NCI-H526 (cell line): ENCODE measurements at regions not wholly inside any gene's neighbourhood (a gene's known extent, or its start where the extent isn't known, plus 50 kb on each side); places are given as distances from the start of the nearest gene placed in this dataset.
"Not testable (repeated sequence)": the region's sequence is repeated elsewhere in the genome, so short reads cannot be mapped to it uniquely, and the experiment has no call there.

Experiments
- DNase-seq, 2 experiments: peaks; one replicate each; lab custom pipeline; 2025; lab: John Stamatoyannopoulos, UW

DNA sequence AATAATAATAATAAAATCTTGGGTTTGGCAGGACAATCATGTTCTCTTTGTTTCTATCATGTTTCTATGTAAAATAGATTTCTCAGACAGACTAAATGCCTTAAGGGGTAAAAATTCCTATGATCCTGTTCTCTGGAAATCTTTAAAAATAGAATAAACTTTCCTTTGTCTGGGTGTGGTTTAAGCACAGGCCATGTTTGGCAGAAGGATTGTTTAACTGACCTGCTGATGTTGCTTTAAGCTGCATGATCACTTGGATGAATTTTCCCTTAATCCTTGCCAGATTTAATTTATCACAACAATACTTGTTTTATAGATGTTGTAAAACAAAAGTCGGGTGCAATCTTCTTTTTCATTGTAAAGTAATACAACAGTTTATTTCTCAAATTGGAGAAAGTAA is 341.7 kb upstream of the FAT1 start:
- no peak for DNase-seq

DNA sequence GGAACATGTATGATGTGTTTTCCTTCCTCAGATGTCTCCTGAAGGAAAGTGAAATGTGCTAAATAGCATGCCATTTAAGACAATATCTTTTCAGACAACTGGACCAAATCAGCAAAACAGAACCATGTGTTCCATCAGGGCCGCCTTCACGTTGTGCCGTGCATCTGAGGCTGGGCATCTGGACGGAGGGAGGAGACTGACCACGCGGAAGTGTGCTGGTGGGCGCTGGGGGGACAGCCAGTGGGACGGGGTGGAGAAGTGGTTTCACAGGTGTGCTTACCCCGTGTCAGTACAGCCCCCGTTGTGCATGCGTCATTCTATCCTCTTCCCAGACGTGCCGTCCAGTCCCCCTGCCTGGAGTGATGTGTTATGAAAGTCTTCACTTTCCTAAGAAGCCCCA is 342.1 kb upstream of the FAT1 start:
- no peak for DNase-seq

DNA sequence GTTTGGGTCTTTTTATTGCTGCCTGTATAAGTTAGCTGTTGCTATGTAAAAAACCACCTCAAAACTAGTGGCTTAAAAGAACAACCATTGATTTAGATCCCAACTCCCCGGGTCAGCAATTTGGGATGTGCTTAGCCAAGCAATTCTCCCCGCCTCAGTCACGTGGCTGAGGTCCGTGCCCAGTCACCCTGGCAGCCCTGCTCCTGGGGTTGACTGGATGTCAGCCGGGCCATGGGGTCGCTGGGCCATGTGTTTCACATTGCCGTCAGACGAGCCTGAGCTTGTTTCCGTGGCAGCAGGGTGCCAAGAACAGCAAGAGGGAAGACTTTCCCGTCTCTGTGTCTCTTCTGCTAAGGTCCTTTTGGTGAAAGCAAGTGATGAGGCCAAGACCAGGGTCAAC is 345.7 kb upstream of the FAT1 start:
- DNase-seq, result no peak

DNA sequence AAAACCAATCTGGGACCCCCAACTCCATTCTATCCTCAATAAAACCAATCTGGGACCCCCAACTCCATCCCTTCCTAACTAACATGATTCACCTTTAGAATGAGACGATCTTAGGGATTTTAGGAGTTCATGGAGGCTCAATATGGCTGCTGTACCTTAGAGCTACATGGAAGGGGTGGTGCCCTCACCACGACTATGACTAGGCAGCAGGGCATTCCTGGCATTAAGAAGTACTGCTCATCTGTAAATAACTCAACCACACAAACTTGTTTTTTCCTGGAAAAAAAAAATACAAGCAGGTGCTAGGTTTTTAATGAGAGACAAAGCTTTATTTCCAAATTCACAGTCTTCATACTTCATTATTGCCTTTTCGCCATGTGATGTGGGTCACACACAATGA is 346.5 kb upstream of the FAT1 start:
- DNase-seq, result no peak

DNA sequence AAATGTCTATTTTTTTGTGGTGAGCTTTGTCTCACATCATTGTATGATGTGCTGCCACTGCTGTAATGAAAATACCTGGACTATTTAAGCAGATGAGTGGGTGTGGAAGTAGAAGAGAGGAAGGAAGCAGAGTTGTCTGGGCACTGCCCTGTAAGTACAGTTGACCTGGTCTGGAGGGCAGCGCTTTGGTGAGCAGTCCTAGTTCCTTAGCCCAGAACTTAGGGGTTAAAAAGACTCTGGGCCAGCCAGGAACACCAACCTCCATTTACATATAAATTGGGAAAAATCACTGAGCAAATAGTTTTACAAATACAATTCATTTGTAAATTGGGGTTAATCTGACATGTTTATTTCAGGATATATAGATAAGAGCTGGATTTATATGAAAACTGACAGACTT is 347.1 kb upstream of the FAT1 start:
- no peak for DNase-seq

DNA sequence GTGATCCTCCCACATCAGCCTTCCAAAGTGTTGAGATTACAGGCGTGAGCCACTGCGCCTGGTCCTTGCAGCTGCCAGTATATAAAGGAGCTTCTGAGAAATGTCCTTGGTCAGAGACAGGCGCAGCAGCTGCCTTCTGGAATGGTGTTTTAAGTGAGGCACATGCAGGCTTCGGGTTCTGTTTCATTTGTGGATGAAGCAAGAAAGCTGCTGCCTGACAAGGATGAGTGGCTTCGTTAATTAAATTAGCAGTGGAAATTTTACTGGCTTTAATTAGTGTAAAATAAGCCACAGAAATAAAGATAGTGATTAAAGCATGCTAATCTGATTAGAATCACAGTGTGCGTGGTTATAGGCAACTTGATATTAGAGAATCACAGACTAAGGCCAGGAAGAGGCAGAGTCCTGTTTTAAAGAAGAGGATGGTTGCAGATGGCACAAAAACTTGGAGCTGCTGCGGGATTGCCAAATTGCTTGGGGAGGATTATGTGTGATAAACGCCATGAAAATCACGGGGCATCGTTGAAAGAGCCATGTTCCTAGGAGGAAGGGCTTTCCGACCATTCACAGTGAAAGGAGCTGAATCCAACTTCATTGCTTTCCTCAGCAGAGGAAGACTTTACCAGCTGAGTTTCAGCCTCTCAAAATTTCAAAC is 348.4 kb upstream of the FAT1 start:
- no peak for DNase-seq

DNA sequence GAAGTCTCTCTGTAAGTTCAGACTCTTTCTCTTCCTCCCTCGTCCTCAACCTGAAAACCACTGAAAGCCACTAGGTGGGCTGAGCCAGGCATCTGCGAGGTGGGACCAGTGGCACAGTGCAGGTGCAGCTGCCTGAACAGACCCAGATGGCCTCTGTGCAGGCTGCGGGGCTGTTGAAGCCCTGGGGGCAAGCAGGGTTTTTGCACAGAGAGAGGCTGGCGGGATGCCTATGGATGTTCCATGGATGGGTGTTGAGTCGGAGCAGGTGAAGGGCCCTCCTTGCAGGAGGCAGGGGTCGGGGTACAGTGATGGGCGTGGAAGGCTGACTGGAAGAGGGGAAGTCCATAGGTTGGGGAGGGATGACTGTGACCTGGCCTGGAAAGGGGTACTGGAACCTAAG is 350.2 kb upstream of the FAT1 start:
- DNase-seq, result no peak

DNA sequence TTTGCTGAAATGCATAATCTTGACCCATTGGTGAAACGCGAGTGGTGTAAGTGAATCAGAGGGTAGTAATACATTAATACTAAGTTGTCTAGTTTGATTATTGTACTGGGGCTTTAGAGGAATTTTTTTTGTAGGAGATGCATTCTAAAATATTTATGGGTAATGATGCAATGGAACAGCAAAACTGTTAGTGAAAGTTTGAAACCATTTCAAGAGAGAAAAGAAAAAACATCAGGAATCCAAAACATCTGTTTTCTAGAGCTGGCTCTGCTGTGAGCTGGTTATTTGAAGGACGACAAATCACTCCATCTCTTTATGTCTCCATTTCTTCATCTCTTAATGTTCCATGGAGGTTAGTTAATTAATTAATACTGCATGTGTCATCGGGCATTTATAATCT is 351.9 kb upstream of the FAT1 start:
- DNase-seq, result no peak

DNA sequence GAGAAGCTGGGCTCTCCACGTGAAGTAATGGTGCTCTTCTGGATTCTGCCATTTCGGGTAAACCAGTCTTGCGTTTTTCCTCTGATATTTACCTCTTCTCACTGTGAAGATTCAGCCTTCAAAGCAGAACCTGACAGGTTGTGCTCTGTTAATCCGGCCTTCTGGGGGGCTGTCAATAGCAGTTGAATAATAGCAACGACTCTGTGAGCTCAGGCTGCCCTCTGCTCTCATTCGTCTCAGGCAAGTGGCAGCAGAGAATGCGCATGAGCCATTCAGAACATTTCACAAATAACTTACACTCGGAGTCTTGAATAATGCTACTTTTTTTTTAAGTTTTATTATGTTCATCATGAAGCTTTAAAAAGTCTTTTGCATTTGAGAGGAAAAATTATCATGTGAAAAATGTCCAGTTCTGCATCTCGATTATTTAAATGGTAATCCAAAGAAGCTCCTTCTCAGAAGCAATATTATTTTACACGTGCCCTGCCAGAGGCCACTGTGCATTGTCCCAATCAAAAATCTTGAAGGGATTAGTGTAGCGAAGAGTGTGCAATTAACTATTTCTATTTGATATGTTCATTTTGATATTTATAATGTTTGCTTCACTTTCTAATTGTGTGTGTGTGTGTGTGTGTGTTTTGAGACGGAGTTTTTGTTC is 354.2 kb upstream of the FAT1 start:
- DNase-seq, result no peak

DNA sequence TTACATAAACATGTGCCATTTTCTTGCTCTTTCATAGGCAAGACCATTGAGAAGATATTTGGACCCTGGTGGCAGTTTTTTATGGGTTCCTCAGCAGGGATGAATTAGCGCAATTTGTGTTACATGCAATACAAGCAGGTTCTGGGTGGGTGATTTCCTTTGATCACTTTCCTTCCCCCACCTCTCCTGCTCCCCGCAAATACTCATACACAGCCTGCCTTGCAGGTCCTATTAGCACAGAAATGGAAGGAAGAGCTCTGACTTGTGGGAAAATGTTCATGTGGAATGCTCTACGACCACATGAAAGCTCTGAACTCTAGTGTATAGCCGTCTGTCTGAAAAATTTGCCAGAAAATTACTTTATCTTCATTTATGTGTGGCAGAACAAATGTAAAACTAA is 361.0 kb upstream of the FAT1 start:
- DNase-seq, result no peak

DNA sequence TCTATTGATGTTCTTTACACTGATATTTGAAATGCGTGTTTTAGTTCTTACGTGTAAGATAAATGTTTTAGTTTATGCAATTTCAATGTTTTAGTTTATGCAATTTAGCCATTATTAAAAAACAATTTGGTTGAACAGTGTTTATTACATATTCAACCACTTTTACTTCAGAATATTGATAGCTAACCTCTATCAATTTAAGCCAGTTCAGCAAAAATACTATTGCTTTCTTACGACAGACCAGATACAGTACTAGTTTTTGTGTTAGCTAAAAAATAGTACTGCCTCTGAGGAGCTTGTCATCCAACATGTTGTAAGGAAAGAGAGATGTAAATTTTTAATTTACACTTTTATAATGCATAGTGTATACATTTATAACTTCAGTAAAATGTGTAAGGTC is 361.7 kb upstream of the FAT1 start:
- no peak for DNase-seq

DNA sequence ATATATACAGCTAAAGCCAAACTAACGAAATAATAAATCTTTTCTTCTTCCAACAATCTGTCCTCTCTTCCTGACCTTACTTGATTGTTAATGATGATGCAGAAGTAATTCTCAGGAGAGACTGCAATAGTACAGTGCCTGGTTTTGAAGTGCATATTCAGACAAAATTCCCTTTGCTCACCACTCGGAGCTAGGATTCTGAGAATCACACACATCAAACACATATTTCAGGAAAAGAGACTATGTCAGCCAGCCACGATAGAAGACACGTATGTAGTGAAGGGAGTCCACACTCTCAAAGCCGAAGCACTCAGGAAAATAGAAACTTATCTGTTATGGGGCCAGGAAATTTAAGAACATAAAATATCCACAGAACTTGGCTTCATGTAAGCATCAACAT is 362.5 kb upstream of the FAT1 start:
- DNase-seq, result no peak

DNA sequence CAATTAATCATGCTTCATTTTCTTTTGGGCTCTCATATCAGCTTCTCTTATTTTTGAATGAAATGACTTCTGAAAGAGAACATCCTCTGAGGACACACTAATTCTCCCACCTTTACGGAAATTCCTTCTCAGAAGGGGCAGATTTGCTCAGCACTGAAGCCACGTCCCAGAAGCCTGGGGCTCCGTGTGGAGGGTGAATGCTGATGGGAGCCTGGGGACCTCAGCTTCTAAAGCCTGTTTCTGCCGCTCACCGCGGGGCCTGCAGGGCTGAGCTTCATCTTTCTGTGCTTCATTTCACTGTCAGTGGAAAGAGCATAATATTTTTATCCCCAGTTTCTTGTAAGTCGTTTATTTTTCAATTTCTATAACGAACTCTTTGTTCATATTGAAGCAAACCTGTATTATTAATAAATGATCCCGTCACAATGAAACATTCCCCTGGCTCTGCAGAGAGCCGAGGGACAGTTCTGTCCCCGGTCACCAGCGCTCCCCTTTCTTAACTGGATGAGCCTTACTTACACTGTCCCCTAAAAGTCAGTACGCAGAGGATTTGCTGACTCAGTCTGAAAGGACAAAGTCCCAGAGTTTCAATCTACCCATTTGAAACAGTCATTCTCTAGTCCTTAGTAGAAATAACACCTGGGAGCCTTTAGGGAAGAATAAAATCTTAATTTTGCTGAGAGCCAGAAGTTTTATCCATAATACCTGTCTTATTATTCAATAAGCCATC is 364.6 kb upstream of the FAT1 start:
- no peak for DNase-seq

DNA sequence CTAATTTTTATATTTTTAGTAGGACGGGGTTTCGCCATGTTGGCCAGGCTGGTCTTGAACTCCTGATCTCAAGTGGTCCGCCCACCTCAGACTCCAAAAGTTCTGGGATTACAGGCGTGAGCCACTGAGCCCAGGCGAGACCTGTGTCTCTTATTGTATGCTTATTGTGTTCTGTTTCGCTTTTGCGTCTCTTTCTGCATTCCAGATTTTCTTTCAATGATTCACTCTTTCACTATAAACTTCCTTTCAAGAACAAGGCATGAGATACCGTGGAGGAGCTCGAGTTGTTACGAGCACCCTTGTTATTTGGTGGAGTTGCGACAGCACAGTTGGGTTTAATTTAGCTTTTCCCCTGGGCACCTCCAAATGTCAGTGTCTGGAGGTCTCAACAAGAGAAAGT is 366.7 kb upstream of the FAT1 start:
- DNase-seq, result no peak

DNA sequence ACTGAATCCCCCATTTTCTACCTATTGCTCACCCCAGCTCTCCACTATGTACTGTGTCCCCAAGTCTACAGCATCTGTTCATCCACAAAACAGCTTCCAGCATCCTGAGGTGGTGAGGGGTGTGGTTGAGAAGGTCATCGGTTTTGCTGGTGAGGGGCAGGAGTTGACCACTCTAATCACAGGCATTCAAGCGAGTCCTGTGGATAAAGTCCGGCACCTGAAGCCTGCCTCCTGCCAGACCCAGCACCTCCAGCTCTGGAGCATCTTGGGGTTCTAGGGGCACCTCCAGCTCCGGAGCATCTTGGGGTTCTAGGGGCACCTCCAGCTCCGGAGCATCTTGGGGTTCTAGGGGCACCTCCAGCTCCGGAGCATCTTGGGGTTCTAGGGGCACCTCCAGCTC is 367.2 kb upstream of the FAT1 start:
- DNase-seq, result not testable (repeated sequence)

DNA sequence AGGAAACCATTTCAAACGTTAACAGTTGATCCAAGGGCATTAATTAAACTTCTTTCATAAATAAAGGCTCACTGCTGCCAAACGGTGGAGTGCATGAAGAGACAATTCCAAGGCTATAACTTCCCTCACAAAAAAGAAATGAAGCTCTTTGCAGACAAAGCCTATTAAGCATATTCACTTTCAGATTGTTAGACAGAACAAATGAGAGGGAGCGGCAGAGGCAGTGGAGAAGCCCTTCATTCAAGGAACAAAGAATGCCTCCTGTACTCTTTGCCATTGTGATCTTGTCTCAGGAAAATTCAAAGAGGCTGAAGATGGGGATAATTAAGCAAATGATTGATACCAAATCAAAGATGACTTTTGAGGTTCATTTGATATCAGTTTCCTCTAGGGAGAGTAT is 370.5 kb upstream of the FAT1 start:
- DNase-seq, result no peak

DNA sequence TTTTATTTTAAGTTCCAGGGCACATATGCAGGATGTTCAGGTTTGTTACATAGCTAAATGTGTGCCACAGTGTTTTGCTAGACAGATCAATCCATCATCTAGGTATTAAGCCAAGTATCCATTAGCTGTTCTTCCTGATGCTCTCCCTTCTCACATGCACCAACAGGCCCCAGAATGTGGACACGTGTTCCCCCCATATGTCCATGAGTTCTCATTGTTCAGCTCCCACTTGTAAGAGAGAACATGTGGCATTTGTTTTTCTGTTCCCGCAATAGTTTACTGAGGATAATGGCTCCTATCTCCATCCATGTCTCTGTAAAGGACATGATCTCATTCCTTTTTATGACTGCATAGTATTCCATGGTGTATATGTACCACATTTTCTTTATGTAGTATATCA is 374.8 kb upstream of the FAT1 start:
- no peak for DNase-seq

DNA sequence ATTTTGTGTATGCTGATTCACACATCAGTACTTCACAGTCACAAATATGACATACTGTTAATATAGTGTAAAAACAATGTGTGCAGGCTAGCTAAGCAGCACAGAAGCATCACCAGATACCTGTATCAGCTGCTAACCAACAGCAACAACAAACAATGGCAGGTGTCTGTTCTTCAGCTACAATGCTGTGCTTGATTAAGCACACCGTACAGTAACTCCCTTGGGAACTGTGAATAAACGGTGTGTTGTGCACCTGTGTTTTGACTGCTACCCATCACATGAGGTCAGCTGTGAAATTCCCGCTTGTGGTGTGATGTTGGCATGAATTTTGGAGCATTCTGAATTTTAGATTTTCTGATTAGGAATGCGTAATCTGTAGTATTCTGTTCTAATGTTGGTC is 379.7 kb upstream of the FAT1 start:
- peak; percentile 79 for DNase-seq

DNA sequence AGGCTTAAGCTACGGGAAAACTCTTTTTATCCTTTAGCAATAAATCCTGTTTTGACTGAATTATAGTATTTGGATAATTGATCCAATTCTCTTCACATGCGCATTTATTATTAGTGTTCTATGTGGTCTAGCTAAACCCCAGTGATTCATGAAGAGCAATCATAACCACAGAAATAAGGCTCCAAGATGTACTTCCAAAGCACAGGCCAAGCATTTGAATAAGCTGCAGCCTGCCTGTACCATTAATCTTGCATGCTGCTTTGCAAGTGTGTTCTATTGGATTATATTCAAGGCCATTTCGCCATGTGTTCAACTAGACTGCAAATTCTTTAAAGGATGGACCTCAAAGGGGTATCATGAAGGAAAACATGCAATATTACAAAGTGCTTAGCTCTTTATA is 385.2 kb upstream of the FAT1 start:
- peak; percentile 50 to 69 for DNase-seq

DNA sequence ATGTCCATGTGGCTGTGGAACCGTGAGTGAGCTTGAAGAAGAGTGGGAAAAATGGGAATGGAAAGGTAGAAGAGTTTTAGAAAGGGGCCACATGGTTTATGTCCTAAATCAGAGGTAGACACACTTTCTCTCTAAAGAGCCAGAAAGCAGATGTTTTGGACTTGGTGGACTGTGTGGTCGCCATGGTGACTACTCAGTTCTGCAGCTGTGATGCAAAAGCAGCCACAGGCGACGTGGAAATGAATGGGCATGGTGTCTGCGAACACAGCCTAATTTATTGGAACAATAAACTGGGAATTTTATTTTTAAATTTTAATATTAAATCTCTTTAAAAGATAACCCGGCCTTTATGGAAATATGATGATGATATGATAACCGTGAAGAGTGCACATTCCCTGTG is 386.0 kb upstream of the FAT1 start:
- DNase-seq, result no peak

DNA sequence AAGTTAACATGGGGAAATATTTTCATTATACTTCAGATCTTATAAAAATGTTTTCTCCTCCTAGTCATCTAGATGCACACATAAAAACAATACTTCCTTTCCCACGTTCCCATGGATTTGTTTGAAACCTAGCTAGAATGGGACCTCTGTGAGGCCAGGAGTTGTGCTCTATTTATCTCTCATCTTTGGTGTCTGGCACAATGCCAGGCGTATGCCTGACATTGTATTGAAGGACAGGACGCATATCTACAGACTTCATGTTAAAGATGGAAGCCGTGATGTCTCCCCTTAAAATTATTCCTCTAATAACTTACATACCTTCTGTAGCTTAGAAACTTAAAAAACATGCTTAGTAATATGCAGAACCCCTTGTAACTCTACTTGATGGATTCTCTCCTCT is 394.5 kb upstream of the FAT1 start:
- no peak for DNase-seq

DNA sequence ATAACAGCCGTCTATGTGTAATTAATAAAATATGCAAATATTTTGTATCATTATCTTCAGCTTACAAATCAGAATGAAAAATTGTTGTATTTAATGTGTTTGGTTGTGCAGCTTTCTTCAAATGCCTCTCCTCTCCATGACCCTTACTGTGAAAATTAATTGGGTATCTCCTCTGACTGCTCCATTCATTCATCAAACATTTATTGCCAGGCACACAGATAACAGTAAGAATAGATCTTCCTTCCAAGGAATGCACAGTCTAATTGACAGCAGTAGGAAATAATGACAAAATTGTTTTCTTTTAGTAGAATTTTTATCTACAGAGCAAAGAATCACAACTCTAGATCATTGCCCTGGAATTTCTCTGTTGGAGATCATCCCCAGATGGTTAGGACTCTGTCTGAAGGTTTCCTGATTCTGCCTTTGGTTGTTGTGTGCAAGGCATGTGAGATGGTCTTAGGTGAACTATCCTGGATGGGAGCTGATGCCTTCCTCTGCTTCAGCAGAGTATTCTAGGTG is 395.0 kb upstream of the FAT1 start:
- no peak for DNase-seq

DNA sequence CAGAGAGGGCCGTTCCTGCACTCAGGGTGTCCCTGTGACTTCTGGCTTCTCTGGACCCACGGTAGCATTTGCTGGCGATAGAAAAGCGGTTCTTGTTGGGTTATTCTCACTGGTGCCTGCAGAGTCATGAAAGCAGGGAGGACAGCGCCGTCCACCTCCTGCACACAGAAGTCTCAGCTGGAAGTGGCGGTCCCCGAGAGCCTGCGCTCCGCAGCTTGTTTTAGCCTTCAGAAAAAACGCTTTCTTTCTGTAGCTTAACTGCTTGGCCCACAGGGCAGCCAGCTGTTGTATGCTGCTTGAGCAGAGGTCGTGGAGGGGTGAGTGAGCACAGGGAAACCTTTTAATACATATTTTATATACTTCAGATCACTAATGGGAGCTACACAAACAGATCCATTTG is 400.7 kb upstream of the FAT1 start:
- no peak for DNase-seq
